Choroid plexus epithelial cell (primary cell): ENCODE measurements at regions not wholly inside any gene's neighbourhood (a gene's known extent, or its start where the extent isn't known, plus 50 kb on each side); places are given as distances from the start of the nearest gene placed in this dataset.
"Not testable (repeated sequence)": the region's sequence is repeated elsewhere in the genome, so short reads cannot be mapped to it uniquely, and the experiment has no call there.

Experiments used
- DNase-seq: peaks from one replicate; pipeline ENCODE4 v3.0.0-alpha.2; 2010; ENCODE audit warnings: low read depth
- H3K4me3 ChIP-seq: 2 replicates; pipeline ENCODE4 v1.5.1; 2011; ENCODE audit warnings: low read depth, mild to moderate bottlenecking, control low read depth, low read length, moderate library complexity
- TF ChIP-seq, protein P1 (sequence below): conservative IDR thresholded peaks from 2 replicates; pipeline ENCODE4 v1.5.1; 2011; ENCODE audit warnings: low read depth, mild to moderate bottlenecking, control low read depth, inconsistent platforms, low read length, moderate library complexity

DNA sequence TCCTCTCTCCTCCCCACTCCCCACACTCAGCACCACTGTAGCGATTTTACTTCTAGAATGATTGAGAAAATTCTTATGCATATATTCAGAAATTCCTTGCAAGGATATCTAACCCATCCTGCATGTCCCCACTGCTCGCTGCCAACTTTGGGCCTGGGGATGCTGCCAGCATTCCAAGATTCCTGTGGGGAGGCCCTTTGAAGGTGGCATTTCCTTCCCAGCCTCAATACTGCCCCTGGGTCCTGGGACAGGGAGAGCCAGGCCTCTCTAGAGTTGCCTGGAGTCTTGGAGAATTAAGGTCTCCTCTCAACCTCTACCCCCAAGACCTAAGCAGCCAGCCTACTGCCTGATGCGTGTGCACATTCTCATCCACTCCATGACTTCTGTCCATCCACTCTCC is 303.5 kb downstream of the NEBL start:
- no peak overlapping the region for H3K4me3 ChIP-seq
- TF ChIP-seq, protein P1, sequence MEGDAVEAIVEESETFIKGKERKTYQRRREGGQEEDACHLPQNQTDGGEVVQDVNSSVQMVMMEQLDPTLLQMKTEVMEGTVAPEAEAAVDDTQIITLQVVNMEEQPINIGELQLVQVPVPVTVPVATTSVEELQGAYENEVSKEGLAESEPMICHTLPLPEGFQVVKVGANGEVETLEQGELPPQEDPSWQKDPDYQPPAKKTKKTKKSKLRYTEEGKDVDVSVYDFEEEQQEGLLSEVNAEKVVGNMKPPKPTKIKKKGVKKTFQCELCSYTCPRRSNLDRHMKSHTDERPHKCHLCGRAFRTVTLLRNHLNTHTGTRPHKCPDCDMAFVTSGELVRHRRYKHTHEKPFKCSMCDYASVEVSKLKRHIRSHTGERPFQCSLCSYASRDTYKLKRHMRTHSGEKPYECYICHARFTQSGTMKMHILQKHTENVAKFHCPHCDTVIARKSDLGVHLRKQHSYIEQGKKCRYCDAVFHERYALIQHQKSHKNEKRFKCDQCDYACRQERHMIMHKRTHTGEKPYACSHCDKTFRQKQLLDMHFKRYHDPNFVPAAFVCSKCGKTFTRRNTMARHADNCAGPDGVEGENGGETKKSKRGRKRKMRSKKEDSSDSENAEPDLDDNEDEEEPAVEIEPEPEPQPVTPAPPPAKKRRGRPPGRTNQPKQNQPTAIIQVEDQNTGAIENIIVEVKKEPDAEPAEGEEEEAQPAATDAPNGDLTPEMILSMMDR, result no peak
- no peak for DNase-seq

DNA sequence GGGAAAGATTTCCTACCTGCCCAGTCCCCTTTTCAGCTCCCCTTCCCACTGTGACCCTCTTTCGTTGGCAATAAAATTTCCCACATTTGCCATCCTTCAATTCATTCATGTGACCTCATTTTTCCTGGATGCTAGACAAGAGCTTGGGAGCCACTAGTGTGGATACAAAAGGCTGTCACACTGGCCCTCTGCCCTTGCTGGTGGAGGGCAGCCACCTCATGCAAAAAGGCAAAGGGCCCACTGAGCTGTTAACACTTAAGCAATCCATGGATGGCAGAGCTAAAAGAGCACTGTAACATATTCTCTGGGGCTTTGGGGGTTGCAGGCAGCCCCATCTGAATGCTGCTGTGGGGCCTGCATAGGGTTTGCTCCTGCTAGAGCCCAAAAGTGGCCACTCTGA is 315.1 kb downstream of the NEBL start:
- TF ChIP-seq, protein P1, result no peak
- DNase-seq, result no peak
- H3K4me3 ChIP-seq, result no peak overlapping the region

DNA sequence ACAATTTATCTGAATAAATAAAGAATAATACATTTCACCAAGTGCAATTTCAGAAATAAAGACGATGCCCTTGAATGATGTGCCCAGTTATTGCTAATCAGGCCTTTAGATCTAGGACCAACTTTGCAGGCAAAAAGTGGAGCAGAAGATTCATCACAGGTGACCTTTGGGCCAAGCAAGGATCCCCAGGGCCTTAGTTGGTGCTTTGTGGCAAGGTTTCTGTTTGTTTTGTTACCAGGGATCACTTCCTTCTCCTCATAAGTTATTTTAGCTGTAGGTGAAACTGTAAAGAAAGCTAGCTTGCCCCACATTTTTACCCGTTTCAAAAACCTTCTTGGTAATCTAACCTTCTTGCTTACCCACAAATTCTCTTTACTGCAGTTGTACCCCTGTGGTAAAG is 323.2 kb downstream of the NEBL start:
- TF ChIP-seq, protein P1, result no peak
- no peak for DNase-seq
- H3K4me3 ChIP-seq, result no peak overlapping the region

DNA sequence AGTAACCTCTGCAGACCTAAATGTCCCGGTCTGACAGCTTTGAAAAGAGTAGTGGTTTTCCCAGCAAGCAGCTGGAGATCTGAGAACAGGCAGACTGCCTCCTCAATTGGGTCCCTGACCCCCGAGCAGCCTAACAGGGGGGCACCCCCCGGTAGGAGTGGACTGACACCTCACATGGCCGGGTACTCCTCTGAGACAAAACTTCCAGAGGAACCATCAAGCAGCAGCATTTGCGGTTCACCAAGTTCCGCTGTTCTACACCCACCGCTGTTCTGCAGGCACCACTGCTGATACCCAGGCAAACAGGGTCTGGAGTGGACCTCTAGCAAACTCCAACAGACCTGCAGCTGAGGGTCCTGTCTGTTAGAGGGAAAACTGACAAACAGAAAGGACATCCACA is 341.1 kb downstream of the NEBL start:
- DNase-seq, H3K4me3 ChIP-seq: not testable (repeated sequence)

DNA sequence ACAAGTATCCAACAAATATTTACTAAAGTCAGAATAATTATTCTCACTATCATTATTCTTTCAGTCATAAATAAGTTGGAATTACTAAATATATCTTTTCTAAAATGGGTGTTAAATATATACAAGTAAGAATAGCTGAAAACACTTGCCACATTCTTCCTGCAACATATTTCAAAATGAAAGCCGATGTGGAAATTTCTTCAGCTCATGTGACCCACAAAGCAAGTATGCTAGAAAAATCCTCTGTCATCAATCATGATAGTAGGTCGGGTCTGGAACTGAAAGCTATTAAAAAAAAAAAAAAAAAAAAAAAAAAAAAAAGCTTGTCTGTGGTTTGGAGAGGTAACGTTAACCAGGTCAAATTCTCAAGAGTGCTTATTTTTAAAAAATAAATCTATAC is 344.7 kb downstream of the NEBL start:
- H3K4me3 ChIP-seq, result no peak overlapping the region
- TF ChIP-seq, protein P1, result no peak
- DNase-seq, result no peak

DNA sequence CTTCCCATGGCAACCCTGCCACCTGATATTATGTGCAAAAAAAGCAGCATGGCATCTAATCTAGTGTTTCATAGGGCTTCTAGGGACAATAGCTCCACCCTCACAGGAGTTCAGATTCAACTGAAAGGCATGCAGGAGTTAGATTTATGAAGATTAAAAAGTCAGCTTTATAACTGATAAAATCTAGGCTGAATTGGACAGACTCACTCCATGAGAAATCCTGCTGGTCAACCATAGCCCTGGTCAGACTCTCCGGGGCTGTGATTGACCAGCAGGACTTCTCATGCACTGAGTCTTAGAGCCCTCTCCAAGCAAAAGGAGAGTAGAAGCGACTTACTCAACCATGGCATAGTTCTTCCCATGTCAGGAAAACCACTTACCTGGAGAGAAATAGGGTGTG is 345.4 kb downstream of the NEBL start:
- TF ChIP-seq, protein P1, result no peak

DNA sequence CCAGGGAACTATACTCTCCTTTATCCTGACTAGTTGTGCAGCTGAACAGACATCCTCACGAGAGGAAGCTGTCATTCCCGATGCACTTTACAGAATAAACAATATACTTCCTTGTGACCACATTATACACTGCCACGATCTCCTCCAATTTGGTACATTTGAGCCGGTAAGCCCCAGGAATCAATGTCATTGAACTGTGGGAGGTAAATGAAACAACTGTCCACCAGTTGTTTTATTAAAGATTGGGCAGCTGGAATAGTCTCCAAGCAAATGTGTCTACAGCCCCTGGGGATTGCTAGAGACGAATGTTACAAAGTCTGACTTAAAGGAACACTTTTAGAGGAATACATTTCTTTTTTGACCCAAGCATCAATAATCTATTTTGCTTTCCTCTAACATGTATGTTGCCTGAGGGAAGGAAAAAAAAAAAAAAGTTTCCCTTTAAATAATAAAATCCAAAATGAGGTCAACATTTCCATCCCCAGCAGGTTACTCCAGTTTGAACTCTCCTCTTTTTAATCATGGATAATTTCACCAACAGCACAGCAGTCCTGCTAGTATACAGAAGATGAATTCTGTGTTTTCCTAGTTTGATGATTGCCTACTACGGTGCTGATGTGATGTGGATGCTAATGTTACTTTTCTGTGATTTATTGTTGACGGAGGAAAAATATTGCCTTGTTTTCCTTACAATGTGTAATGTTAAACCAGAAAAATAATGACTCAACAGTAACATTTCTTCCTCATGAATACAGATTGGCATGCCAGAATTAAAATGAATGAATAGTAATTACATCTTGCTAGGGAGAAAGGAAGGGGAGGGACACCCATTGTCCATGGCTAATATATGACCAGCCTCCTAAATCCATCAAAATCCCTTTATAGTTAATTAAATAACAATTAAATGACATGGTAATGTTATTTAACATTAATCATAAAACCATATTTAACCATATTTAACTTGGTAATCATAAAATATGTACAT is 360.9 kb downstream of the NEBL start:
- DNase-seq, result no peak
- TF ChIP-seq, protein P1, result no peak
- no peak overlapping the region for H3K4me3 ChIP-seq

More for the DNA sequence above, 345.4 kb downstream of the NEBL start:
- no peak overlapping the region for H3K4me3 ChIP-seq
- DNase-seq, result no peak

DNA sequence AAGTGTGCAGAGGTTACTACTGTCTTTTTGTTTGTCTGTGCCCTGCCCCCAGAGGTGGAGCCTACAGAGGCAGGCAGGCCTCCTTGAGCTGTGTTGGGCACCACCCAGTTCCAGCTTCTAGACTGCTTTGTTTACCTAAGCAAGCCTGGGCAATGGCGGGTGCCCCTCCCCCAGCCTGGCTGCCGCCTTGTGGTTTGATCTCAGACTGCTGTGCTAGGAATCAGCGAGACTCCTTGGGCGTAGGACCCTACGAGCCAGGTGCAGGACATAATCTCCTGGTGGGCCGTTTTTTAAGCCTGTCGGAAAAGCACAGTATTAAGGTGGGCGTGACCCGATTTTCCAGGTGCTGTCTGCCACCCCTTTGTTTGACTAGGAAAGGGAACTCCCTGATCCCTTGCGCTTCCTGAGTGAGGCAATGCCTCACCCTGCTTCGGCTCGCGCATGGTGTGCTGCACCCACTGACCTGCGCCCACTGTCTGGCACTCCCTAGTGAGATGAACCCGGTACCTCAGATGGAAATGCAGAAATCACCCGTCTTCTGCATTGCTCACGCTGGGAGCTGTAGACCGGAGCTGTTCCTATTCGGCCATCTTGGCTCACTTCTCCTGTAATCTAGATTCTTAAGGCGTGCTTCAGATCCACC is 365.7 kb downstream of the NEBL start:
- H3K4me3 ChIP-seq, DNase-seq: not testable (repeated sequence)
